ENCODE measurements at regions not wholly inside any gene's neighbourhood (a gene's known extent, or its start where the extent isn't known, plus 50 kb on each side); places are given as distances from the start of the nearest gene placed in this dataset.

DNA sequence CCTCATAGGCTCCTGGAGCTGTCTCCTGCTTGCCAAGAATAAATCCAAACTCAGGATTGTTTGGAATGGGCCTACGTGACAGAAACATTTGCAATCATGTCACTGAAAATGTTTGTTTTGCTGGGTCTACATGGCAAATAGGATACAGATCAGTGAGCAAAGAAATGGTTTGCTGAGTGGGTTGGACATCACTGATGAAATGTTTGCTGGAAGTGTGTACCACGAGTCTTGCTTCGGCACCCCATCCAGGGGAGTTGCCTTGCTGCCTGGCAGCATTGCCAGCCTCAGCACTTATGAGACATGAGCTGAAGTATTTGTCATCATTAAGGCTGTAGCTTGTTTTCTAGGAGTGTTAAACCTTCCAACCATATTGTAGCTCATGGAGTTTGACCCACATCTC lies 213.3 kb upstream of the CFAP20DC start:
- TF ChIP-seq, protein P1, sequence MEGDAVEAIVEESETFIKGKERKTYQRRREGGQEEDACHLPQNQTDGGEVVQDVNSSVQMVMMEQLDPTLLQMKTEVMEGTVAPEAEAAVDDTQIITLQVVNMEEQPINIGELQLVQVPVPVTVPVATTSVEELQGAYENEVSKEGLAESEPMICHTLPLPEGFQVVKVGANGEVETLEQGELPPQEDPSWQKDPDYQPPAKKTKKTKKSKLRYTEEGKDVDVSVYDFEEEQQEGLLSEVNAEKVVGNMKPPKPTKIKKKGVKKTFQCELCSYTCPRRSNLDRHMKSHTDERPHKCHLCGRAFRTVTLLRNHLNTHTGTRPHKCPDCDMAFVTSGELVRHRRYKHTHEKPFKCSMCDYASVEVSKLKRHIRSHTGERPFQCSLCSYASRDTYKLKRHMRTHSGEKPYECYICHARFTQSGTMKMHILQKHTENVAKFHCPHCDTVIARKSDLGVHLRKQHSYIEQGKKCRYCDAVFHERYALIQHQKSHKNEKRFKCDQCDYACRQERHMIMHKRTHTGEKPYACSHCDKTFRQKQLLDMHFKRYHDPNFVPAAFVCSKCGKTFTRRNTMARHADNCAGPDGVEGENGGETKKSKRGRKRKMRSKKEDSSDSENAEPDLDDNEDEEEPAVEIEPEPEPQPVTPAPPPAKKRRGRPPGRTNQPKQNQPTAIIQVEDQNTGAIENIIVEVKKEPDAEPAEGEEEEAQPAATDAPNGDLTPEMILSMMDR (IDR thresholded peaks at IDR 0.05; ENCODE audit: insufficient read depth, low read depth, low read length, missing control alignments): no peak
- no peak for DNase-seq (ENCODE audit: low read depth)
- no peak overlapping the region for H3K4me3 ChIP-seq (ENCODE audit: low read depth, low read length)

DNA sequence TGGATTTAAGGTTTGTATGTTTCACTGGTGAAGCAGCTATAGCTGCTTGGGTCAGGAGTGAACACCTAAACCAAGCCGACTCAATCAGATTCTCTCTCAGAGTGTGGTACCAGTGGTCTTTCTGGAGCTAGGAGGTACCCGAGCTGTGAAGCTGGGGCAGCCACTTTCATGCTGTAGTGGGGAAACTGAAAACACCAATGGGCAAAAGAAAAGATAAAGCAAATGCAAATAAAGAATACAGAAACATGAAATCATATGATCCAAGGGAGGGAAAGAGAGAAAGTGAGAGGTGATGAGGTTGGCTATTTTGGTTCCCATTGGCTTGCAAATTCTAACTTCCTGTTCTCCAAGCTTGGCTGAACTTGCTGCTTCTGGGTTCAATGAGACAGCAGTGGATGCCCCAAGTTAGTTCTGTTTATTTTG lies 212.3 kb upstream of the CFAP20DC start:
- DNase-seq (ENCODE audit: low read depth): peak; percentile 53
- no peak overlapping the region for H3K4me3 ChIP-seq (ENCODE audit: low read depth, low read length)
- TF ChIP-seq, protein P1 (IDR thresholded peaks at IDR 0.05; ENCODE audit: insufficient read depth, low read depth, low read length, missing control alignments): no peak

DNA sequence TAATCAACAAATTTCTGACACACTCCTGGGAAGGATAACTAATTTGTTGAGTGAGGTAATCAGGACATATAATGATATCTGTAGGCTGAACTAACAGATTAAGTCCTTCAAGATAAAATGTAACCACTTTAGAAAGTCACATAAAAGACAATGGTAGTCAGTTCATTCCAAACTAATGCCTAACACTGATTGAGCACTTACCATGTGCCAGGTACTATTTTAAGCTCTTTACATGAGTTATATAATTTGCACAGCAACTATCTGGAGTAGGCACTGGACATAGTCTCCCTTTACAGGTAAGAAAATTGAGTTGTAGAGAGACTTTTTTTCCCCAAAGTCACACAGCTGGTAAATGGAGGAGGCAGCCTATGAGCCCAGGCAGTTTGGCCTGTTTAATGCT lies 211.2 kb upstream of the CFAP20DC start:
- H3K4me3 ChIP-seq (ENCODE audit: low read depth, low read length): no peak overlapping the region
- no peak for DNase-seq (ENCODE audit: low read depth)
- TF ChIP-seq, protein P1 (IDR thresholded peaks at IDR 0.05; ENCODE audit: insufficient read depth, low read depth, low read length, missing control alignments): no peak

DNA sequence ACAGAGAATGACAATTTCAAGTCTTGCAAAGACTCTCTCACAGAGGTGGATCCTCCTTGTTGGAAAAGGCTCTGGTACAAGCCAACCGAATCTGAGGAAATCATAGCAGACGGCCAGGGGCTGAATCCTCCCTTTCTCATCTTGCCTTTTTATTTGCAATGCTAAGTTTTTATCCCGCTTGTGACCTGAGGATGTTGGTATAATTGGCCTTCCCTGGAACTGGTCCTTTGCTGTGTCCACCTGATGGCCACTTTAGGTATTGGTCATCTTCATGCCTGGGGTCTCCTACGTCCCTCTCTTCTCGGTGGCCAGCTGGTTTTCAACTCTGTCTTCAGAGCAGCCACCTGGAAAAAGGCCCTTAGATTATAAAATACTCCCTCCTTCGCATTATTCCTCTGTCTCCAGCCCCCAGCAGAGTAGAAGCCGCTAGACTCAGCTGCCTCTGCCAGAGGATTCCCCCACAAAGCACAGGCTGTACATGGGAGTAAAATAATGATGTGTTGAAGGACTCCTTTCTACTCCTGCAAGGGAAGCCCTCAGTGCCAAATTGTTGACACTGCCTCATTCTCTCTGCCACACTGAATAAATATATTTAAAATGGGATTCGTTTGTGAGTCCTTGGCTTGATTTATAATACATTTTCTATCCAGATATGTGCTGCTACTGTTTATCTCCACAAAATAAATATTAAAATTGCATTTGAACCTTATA lies 208.9 kb upstream of the CFAP20DC start:
- TF ChIP-seq, protein P1 (IDR thresholded peaks at IDR 0.05; ENCODE audit: insufficient read depth, low read depth, low read length, missing control alignments): no peak
- no peak for DNase-seq (ENCODE audit: low read depth)
- no peak overlapping the region for H3K4me3 ChIP-seq (ENCODE audit: low read depth, low read length)

DNA sequence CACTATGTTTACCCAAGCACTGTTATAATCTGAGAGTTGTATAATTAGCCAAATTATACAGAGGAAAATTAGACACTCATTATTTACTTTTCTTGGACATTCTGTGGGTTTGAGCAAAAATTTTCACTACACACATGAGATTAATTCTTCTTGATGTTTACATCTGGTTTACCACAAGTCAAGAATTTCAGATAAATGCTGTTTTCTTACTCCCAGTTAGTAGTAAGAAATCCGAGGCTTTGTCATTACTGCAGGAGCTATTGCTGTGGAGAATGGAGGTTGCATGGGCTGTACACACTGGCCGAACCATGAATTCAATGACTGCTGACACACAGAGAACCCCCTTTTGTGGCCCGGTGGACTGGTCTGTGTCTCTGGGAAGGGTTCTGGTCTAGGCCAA lies 207.7 kb upstream of the CFAP20DC start:
- TF ChIP-seq, protein P1 (IDR thresholded peaks at IDR 0.05; ENCODE audit: insufficient read depth, low read depth, low read length, missing control alignments): no peak
- no peak overlapping the region for H3K4me3 ChIP-seq (ENCODE audit: low read depth, low read length)
- DNase-seq (ENCODE audit: low read depth): no peak

DNA sequence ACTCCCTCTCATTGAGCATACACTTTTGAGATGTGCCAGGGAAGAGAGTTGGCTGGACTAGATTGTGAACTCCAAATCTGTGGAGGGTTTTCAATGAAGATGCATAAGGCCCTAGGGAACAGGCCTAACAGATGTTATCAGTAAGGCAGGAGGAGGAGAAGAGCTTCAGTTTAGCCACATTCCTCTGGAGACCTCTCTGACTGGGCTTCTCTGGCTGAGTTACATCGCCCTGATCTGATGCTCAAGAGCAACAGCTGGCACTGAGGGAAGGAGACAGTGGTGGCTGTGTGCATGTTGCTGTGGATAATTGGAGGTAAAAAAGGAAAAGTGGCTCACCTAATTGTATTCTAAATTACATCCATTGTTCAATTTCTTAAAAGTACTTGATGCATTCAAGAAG lies 206.4 kb upstream of the CFAP20DC start:
- TF ChIP-seq, protein P1 (IDR thresholded peaks at IDR 0.05; ENCODE audit: insufficient read depth, low read depth, low read length, missing control alignments): no peak

DNA sequence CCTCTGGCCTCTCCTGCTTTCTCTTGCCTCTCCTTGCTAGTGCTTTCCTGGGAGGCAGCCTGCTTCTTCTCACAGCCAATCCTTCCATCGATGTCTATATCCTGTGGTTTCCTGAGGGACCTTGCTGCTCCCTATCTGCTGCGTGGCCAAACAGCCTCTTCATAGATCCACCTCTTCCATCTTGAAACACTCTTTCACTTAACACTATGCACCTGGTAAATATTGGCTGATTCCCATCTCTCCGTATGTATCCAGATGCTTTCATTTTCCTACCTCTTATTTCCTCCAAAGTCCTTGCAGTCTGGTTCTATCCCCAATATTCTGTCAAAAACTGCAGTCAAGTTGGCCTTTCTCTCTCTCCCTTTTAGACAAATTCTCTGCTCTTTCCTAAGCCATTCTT lies 205.2 kb upstream of the CFAP20DC start:
- DNase-seq (ENCODE audit: low read depth): no peak
- no peak overlapping the region for H3K4me3 ChIP-seq (ENCODE audit: low read depth, low read length)
- TF ChIP-seq, protein P1 (IDR thresholded peaks at IDR 0.05; ENCODE audit: insufficient read depth, low read depth, low read length, missing control alignments): no peak

More for the DNA sequence above, 206.4 kb upstream of the CFAP20DC start:
- DNase-seq (ENCODE audit: low read depth): no peak
- no peak overlapping the region for H3K4me3 ChIP-seq (ENCODE audit: low read depth, low read length)

All from GM12865 (cell line).